ENCODE measurements at regions not wholly inside any gene's neighbourhood (a gene's known extent, or its start where the extent isn't known, plus 50 kb on each side); places are given as distances from the start of the nearest gene placed in this dataset.

- DNase-seq (ENCODE audit: low read depth, low spot score): no peak
- no CpG with 5 or more reads among the region's 2 CpGs for WGBS (ENCODE audit: insufficient coverage, insufficient read length)
These were observed 787.9 kb upstream of the GALNTL6 start for GRCh38 chr4:171025343-171025742.

GRCh38 chr4:171024720-171025303 is 788.4 kb upstream of the GALNTL6 start:
- no peak for DNase-seq (ENCODE audit: low read depth, low spot score)
- WGBS (ENCODE audit: insufficient coverage, insufficient read length): no CpG with 5 or more reads among the region's 4 CpGs

More at GRCh38 chr4:171025343-171025742, 787.9 kb upstream of the GALNTL6 start:
- H3K36me3 ChIP-seq (ENCODE audit: control insufficient read depth, insufficient read depth, low read length): no peaks in the 10 kb centered on the region
- no peaks in the 10 kb centered on the region for H3K9me3 ChIP-seq (ENCODE audit: control insufficient read depth, insufficient read depth, low read length)
- no peak overlapping the region for H3K27ac ChIP-seq (ENCODE audit: low read length)
- H3K4me1 ChIP-seq (ENCODE audit: control insufficient read depth, insufficient read depth, low read length): peaks cover 2% of the 10 kb centered on the region
- H3K4me3 ChIP-seq (ENCODE audit: low read length): no peak overlapping the region
- H3K27me3 ChIP-seq (ENCODE audit: control insufficient read depth, insufficient read depth, low read length): no peaks in the 10 kb centered on the region

GRCh38 chr4:171022824-171023230 is 790.4 kb upstream of the GALNTL6 start:
- peaks cover 2% of the 10 kb centered on the region for H3K4me1 ChIP-seq (ENCODE audit: control insufficient read depth, insufficient read depth, low read length)
- H3K27ac ChIP-seq (ENCODE audit: low read length): no peak overlapping the region
- no peaks in the 10 kb centered on the region for H3K36me3 ChIP-seq (ENCODE audit: control insufficient read depth, insufficient read depth, low read length)
- no CpG with 5 or more reads among the region's 3 CpGs for WGBS (ENCODE audit: insufficient coverage, insufficient read length)
- no peaks in the 10 kb centered on the region for H3K9me3 ChIP-seq (ENCODE audit: control insufficient read depth, insufficient read depth, low read length)
- H3K27me3 ChIP-seq (ENCODE audit: control insufficient read depth, insufficient read depth, low read length): no peaks in the 10 kb centered on the region
- H3K4me3 ChIP-seq (ENCODE audit: low read length): no peak overlapping the region
- no peak for DNase-seq (ENCODE audit: low read depth, low spot score)

More at GRCh38 chr4:171024720-171025303, 788.4 kb upstream of the GALNTL6 start:
- Histone ChIP-seq H3K4me1 (ENCODE audit: control insufficient read depth, insufficient read depth, low read length) (peaks cover 2% of the 10 kb centered on the region), H3K27me3 (ENCODE audit: control insufficient read depth, insufficient read depth, low read length) (no peaks in the 10 kb centered on the region), H3K4me3 (ENCODE audit: low read length) (no peak overlapping the region), H3K36me3 (ENCODE audit: control insufficient read depth, insufficient read depth, low read length) (no peaks in the 10 kb centered on the region), H3K9me3 (ENCODE audit: control insufficient read depth, insufficient read depth, low read length) (no peaks in the 10 kb centered on the region), H3K27ac (ENCODE audit: low read length) (no peak overlapping the region)

GRCh38 chr4:171017593-171017992 is 795.6 kb upstream of the GALNTL6 start:
- no peaks in the 10 kb centered on the region; the same call in none of the 2 replicates for H3K9me3 ChIP-seq (ENCODE audit: control insufficient read depth, insufficient read depth, low read length)
- peaks cover 2% of the 10 kb centered on the region for H3K4me1 ChIP-seq (ENCODE audit: control insufficient read depth, insufficient read depth, low read length)
- H3K36me3 ChIP-seq (ENCODE audit: control insufficient read depth, insufficient read depth, low read length): no peaks in the 10 kb centered on the region
- no peak for DNase-seq (ENCODE audit: low read depth, low spot score)
- WGBS (ENCODE audit: insufficient coverage, insufficient read length): no CpG with 5 or more reads among the region's 1 CpG
- no peak overlapping the region for H3K27ac ChIP-seq (ENCODE audit: low read length)
- no peak overlapping the region for H3K4me3 ChIP-seq (ENCODE audit: low read length)
- no peaks in the 10 kb centered on the region for H3K27me3 ChIP-seq (ENCODE audit: control insufficient read depth, insufficient read depth, low read length)

GRCh38 chr4:171016145-171016544 is 797.1 kb upstream of the GALNTL6 start:
- DNase-seq (ENCODE audit: low read depth, low spot score): no peak
- Histone ChIP-seq H3K36me3 (ENCODE audit: control insufficient read depth, insufficient read depth, low read length) (no peaks in the 10 kb centered on the region), H3K27ac (ENCODE audit: low read length) (no peak overlapping the region), H3K9me3 (ENCODE audit: control insufficient read depth, insufficient read depth, low read length) (no peaks in the 10 kb centered on the region; the same call in none of the 2 replicates), H3K27me3 (ENCODE audit: control insufficient read depth, insufficient read depth, low read length) (no peaks in the 10 kb centered on the region), H3K4me1 (ENCODE audit: control insufficient read depth, insufficient read depth, low read length) (no peaks in the 10 kb centered on the region), H3K4me3 (ENCODE audit: low read length) (no peak overlapping the region)
- no CpG with 5 or more reads among the region's 2 CpGs for WGBS (ENCODE audit: insufficient coverage, insufficient read length)

GRCh38 chr4:171015441-171015840 is 797.8 kb upstream of the GALNTL6 start:
- Histone ChIP-seq H3K36me3 (ENCODE audit: control insufficient read depth, insufficient read depth, low read length) (no peaks in the 10 kb centered on the region), H3K27ac (ENCODE audit: low read length) (no peak overlapping the region), H3K4me3 (ENCODE audit: low read length) (no peak overlapping the region), H3K27me3 (ENCODE audit: control insufficient read depth, insufficient read depth, low read length) (no peaks in the 10 kb centered on the region), H3K4me1 (ENCODE audit: control insufficient read depth, insufficient read depth, low read length) (no peaks in the 10 kb centered on the region), H3K9me3 (ENCODE audit: control insufficient read depth, insufficient read depth, low read length) (no peaks in the 10 kb centered on the region; the same call in none of the 2 replicates)
- whole genome bisulfite sequencing (ENCODE audit: insufficient coverage, insufficient read length): no CpG with 5 or more reads among the region's 1 CpG
- no peak for DNase-seq (ENCODE audit: low read depth, low spot score)

GRCh38 chr4:171007618-171008390 is 805.4 kb upstream of the GALNTL6 start:
- Histone ChIP-seq H3K4me3 (ENCODE audit: low read length) (no peak overlapping the region), H3K9me3 (ENCODE audit: control insufficient read depth, insufficient read depth, low read length) (no peaks in the 10 kb centered on the region; the same call in 1 of the 2 replicates)
- DNase-seq (ENCODE audit: low read depth, low spot score): no peak

GRCh38 chr4:171002246-171002645 is 811.0 kb upstream of the GALNTL6 start:
- H3K36me3 ChIP-seq (ENCODE audit: control insufficient read depth, insufficient read depth, low read length): no peaks in the 10 kb centered on the region
- H3K27me3 ChIP-seq (ENCODE audit: control insufficient read depth, insufficient read depth, low read length): no peaks in the 10 kb centered on the region
- H3K27ac ChIP-seq (ENCODE audit: low read length): no peak overlapping the region
- H3K9me3 ChIP-seq (ENCODE audit: control insufficient read depth, insufficient read depth, low read length): no peaks in the 10 kb centered on the region
- WGBS (ENCODE audit: insufficient coverage, insufficient read length): no CpG with 5 or more reads among the region's 1 CpG
- H3K4me3 ChIP-seq (ENCODE audit: low read length): no peak overlapping the region
- DNase-seq (ENCODE audit: low read depth, low spot score): no peak
- no peaks in the 10 kb centered on the region for H3K4me1 ChIP-seq (ENCODE audit: control insufficient read depth, insufficient read depth, low read length)

More at GRCh38 chr4:171007618-171008390, 805.4 kb upstream of the GALNTL6 start:
- Histone ChIP-seq H3K27ac (ENCODE audit: low read length) (no peak overlapping the region), H3K36me3 (ENCODE audit: control insufficient read depth, insufficient read depth, low read length) (no peaks in the 10 kb centered on the region), H3K4me1 (ENCODE audit: control insufficient read depth, insufficient read depth, low read length) (no peaks in the 10 kb centered on the region), H3K27me3 (ENCODE audit: control insufficient read depth, insufficient read depth, low read length) (no peaks in the 10 kb centered on the region)
- WGBS (ENCODE audit: insufficient coverage, insufficient read length): no CpG with 5 or more reads among the region's 3 CpGs

- no CpG with 5 or more reads among the region's 8 CpGs for WGBS (ENCODE audit: insufficient coverage, insufficient read length)
- no peaks in the 10 kb centered on the region for H3K4me1 ChIP-seq (ENCODE audit: control insufficient read depth, insufficient read depth, low read length)
- H3K9me3 ChIP-seq (ENCODE audit: control insufficient read depth, insufficient read depth, low read length): no peaks in the 10 kb centered on the region
- H3K36me3 ChIP-seq (ENCODE audit: control insufficient read depth, insufficient read depth, low read length): no peaks in the 10 kb centered on the region
- no peak overlapping the region for H3K4me3 ChIP-seq (ENCODE audit: low read length)
- DNase-seq (ENCODE audit: low read depth, low spot score): peak; percentile 64
- no peak overlapping the region for H3K27ac ChIP-seq (ENCODE audit: low read length)
- H3K27me3 ChIP-seq (ENCODE audit: control insufficient read depth, insufficient read depth, low read length): no peaks in the 10 kb centered on the region
These were observed 822.1 kb upstream of the GALNTL6 start for GRCh38 chr4:170990989-170991589.

- Histone ChIP-seq H3K4me3 (ENCODE audit: low read length) (no peak overlapping the region), H3K27ac (ENCODE audit: low read length) (no peak overlapping the region), H3K9me3 (ENCODE audit: control insufficient read depth, insufficient read depth, low read length) (no peaks in the 10 kb centered on the region), H3K36me3 (ENCODE audit: control insufficient read depth, insufficient read depth, low read length) (no peaks in the 10 kb centered on the region), H3K27me3 (ENCODE audit: control insufficient read depth, insufficient read depth, low read length) (no peaks in the 10 kb centered on the region), H3K4me1 (ENCODE audit: control insufficient read depth, insufficient read depth, low read length) (no peaks in the 10 kb centered on the region)
- WGBS (ENCODE audit: insufficient coverage, insufficient read length): no CpG with 5 or more reads among the region's 1 CpG
- no peak for DNase-seq (ENCODE audit: low read depth, low spot score)
These were observed 824.8 kb upstream of the GALNTL6 start for GRCh38 chr4:170988446-170988845.

Measured in iPS DF 6.9 (cell line).